Adrenal gland (tissue), 9 donors: ENCODE measurements at regions not wholly inside any gene's neighbourhood (a gene's known extent, or its start where the extent isn't known, plus 50 kb on each side); places are given as distances from the start of the nearest gene placed in this dataset.
"Not testable (repeated sequence)": the region's sequence is repeated elsewhere in the genome, so short reads cannot be mapped to it uniquely, and the experiment has no call there.

Experiments
- DNase-seq, 7 donors: peaks; one replicate each; pipeline ENCODE4 v3.0.0-alpha.2; 2019 to 2020
- H3K27ac ChIP-seq, 5 donors: fragments of 200-600 bp; sonication (generic) in 4 of 5; 1 replicate in 3 of 5; 2 replicates in 2 of 5; pipeline versions ENCODE4 v1.5.1 to v1.8.0; 2016 to 2020; ENCODE audit warnings: mild to moderate bottlenecking in 1 of 5
- H3K27me3 ChIP-seq: fragments of 200-600 bp; 2 replicates; pipeline ENCODE4 v1.8.0; 2021
- H3K36me3 ChIP-seq, 2 donors: fragments of 200-600 bp; replicated peaks in 1 of 2; 1 replicate in 1 of 2; 2 replicates in 1 of 2; pipeline versions ENCODE4 v1.5.1 to v1.8.0; 2018 to 2022
- H3K4me1 ChIP-seq, 2 donors: fragments of 200-600 bp; replicated peaks in 1 of 2; 1 replicate in 1 of 2; 2 replicates in 1 of 2; pipeline versions ENCODE4 v1.5.1 to v1.8.0; 2018 to 2021
- H3K4me3 ChIP-seq, 4 donors: fragments of 200-600 bp; sonication (generic) in 3 of 4; one replicate each; pipeline ENCODE4 v1.5.1; 2016 to 2018
- H3K9me3 ChIP-seq, 3 donors: fragments of 200-600 bp; sonication (generic) in 1 of 3; replicated peaks in 1 of 3; 1 replicate in 2 of 3; 2 replicates in 1 of 3; pipeline versions ENCODE4 v1.5.1 to v1.8.0; 2016 to 2021
- WGBS, 4 donors: extraction: QIAGEN DNeasy Blood & Tissue Kit in 2 of 4; methylation state at CpG; one replicate each; pipeline versions ENCODE4 v1.1.5 to v1.1.7; 2013 to 2017; 5-methylcytosine and 5-hydroxymethylcytosine counted together
- intact Hi-C, 2 donors: fragments of 100-400 bp; cut with DNase I; formaldehyde crosslinking; loops; one replicate each; pipeline versions ENCODE4 v1.14.1 to v1.15.0; 2022 to 2023
- donor health status: healthy with polysubstance abuse.
- donor health status: Bipolar disorder and iron deficiency.
- donor health status: DM: yes; HTN: yes; CAD: no.
- donor health status: DM: no; HTN: no; CAD: no.
- donor health status: DM: no; HTN: no; CAD: no.

DNA sequence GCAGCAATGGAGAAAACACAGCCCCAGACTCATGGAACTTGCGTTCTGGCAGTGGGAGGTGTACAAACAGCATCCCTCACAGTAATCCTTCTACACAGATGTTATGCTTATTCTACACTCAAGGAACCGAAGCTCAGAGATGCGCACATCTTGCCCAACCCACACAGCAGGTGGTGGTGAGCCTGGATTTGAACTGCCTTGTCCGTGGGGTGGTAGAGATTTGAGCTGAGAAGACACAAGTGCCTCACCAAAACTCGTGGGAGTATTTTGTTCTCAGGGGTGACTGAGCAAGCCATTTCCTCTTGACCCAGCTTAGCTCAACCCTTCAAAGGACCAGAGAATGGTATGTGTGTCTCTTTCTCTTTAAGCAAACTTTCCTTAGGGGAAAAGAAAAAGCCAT lies 121.8 kb downstream of the NPIPB11 start:
- H3K27me3 ChIP-seq, DNase-seq, H3K4me3 ChIP-seq, H3K4me1 ChIP-seq, H3K9me3 ChIP-seq, H3K36me3 ChIP-seq, H3K27ac ChIP-seq, intact Hi-C loops: not testable (repeated sequence)
- WGBS, 4 donors = 78 to 87% (median 81%) methylated on average over 3 to 5 of the region's 5 CpGs

- H3K27ac ChIP-seq, intact Hi-C loops, H3K36me3 ChIP-seq, H3K4me3 ChIP-seq, H3K4me1 ChIP-seq, H3K27me3 ChIP-seq, DNase-seq, H3K9me3 ChIP-seq: not testable (repeated sequence)
- 71 to 83% (median 79%) methylated on average over 1 to 4 of the region's 4 CpGs for WGBS, 4 donors
These were observed 122.4 kb downstream of the NPIPB11 start for GRCh38 chr16:29284159-29284558.

- H3K27me3 ChIP-seq, H3K27ac ChIP-seq, H3K4me1 ChIP-seq, intact Hi-C loops, H3K36me3 ChIP-seq, H3K4me3 ChIP-seq, DNase-seq, H3K9me3 ChIP-seq: not testable (repeated sequence)
- 79 to 91% (median 86%) methylated on average over 4 of the region's 8 CpGs for WGBS, 4 donors
These were observed 128.2 kb downstream of the NPIPB11 start for GRCh38 chr16:29278097-29278871.

DNA sequence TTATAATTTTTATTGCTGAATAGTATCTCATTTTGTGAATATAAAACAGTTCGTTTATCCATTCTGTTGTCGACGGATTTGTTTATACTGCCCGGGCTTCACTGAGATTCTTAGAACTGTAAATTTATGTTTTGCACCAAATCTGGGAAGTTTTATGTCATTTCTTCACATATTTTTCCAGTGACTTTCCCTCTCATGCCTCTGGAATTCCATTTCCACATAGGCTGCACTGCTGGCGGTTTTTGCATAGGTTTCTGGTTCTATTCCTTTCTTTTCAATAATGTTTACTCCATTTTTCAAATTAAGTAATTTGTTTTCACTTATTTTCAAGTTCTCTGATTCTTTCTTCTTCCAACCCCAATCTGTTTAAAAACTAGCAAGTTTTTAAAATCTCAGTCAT lies 130.1 kb downstream of the NPIPB11 start:
- intact Hi-C loops, H3K27ac ChIP-seq, H3K9me3 ChIP-seq, DNase-seq, H3K4me1 ChIP-seq, H3K27me3 ChIP-seq, H3K36me3 ChIP-seq, H3K4me3 ChIP-seq: not testable (repeated sequence)
- WGBS, 4 donors = 73 to 88% (median 85%) methylated on average over 5 of the region's 5 CpGs

- H3K36me3 ChIP-seq, H3K27ac ChIP-seq, H3K27me3 ChIP-seq, H3K4me3 ChIP-seq, H3K4me1 ChIP-seq, H3K9me3 ChIP-seq, intact Hi-C loops, DNase-seq: not testable (repeated sequence)
- WGBS, 4 donors = 90 to 94% (median 94%) methylated on average over 9 to 11 of the region's 12 CpGs
These were observed 132.2 kb downstream of the NPIPB11 start for GRCh38 chr16:29274055-29275035.

- DNase-seq, intact Hi-C loops, H3K4me3 ChIP-seq, H3K36me3 ChIP-seq, H3K9me3 ChIP-seq, H3K27ac ChIP-seq, H3K27me3 ChIP-seq, H3K4me1 ChIP-seq: not testable (repeated sequence)
- 74 to 87% (median 83%) methylated on average over 8 to 9 of the region's 9 CpGs for WGBS, 4 donors
These were observed 133.0 kb downstream of the NPIPB11 start for GRCh38 chr16:29273298-29274054.

- 20 to 40% (median 30%) methylated on average over 1 to 19 of the region's 19 CpGs for WGBS, 4 donors
- H3K4me1 ChIP-seq, H3K9me3 ChIP-seq, intact Hi-C loops, H3K27me3 ChIP-seq, H3K36me3 ChIP-seq, H3K4me3 ChIP-seq: not testable (repeated sequence)
- H3K27ac ChIP-seq = peak overlapping the region in 2 of 5 donors; percentile 51 to 65
- peak in 5 of 7 donors; percentile 51 to 69 (median 59) for DNase-seq
These were observed 134.5 kb downstream of the NPIPB11 start for GRCh38 chr16:29271721-29272675.

DNA sequence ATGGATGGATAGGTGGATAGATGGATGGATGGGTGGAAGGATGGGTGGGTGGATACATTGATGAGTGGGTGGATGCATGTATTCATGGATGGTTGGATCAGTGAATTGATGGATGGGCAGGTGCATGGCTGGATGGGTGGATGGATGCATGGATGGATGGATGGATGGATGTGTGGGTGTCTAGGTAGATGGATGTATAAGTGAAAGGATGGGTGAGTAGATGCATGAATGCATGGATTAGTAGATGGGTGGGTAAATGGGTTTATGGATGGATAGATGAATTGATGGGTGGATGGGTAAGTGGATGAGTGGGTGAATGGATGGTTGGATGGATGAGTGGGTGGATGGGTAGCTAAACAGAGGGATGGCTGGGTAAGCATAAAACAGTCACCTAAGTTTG lies 135.6 kb downstream of the NPIPB11 start:
- DNase-seq, H3K36me3 ChIP-seq, H3K4me1 ChIP-seq, H3K4me3 ChIP-seq, H3K9me3 ChIP-seq, H3K27me3 ChIP-seq, intact Hi-C loops: not testable (repeated sequence)
- peak overlapping the region in 1 of 5 donors; percentile 65 for H3K27ac ChIP-seq

GRCh38 chr16:29270033-29270432 lies 136.5 kb downstream of the NPIPB11 start:
- H3K4me3 ChIP-seq, H3K27ac ChIP-seq, DNase-seq: not testable (repeated sequence)

More at GRCh38 chr16:29270033-29270432, 136.5 kb downstream of the NPIPB11 start:
- H3K27me3 ChIP-seq, H3K4me1 ChIP-seq, H3K9me3 ChIP-seq, H3K36me3 ChIP-seq, intact Hi-C loops: not testable (repeated sequence)
